H1 (cell line): ENCODE measurements at regions not wholly inside any gene's neighbourhood (a gene's known extent, or its start where the extent isn't known, plus 50 kb on each side); places are given as distances from the start of the nearest gene placed in this dataset.

Experiments
- GABPA ChIP-seq: IDR thresholded peaks from 2 replicates; pipeline ENCODE4 v1.6.1; 2011; ENCODE audit warnings: mild to moderate bottlenecking, low read length, moderate library complexity, borderline replicate concordance; ENCODE audit not compliant: insufficient read depth
- GTF2F1 ChIP-seq: IDR thresholded peaks from 2 replicates; pipeline ENCODE4 v1.6.1; 2012; ENCODE audit warnings: low read depth, low read length, improper control_type of control experiment, borderline replicate concordance
- KDM4A ChIP-seq: IDR thresholded peaks from one replicate; pipeline ENCODE4 v1.7.1; 2012; ENCODE audit warnings: low read depth, mild to moderate bottlenecking, moderate library complexity, low read length, inconsistent platforms; ENCODE audit not compliant: severe bottlenecking
- NANOG ChIP-seq: IDR thresholded peaks from 2 replicates; pipeline ENCODE4 v1.6.1; 2011; ENCODE audit warnings: low read length, low read depth, mild to moderate bottlenecking, inconsistent platforms; ENCODE audit not compliant: insufficient read depth, poor library complexity, severe bottlenecking
- TEAD4 ChIP-seq: IDR thresholded peaks from 2 replicates; pipeline ENCODE4 v1.6.1; 2012; ENCODE audit warnings: low read depth, low read length, inconsistent platforms, mixed read lengths
- TF ChIP-seq, protein P1 (sequence below): fragments of 300-600 bp; sonication (generic); IDR thresholded peaks from 2 replicates; pipeline ENCODE4 v1.7.1; 2012; ENCODE audit warnings: low read length, moderate library complexity, mild to moderate bottlenecking, inconsistent platforms; ENCODE audit not compliant: insufficient replicate concordance
- TF ChIP-seq, protein P2 (sequence below): IDR thresholded peaks from 2 replicates; pipeline ENCODE4 v1.6.1; 2012; ENCODE audit warnings: inconsistent platforms
- TF ChIP-seq, protein P3 (sequence below), 3 experiments: IDR thresholded peaks; 1 replicate in 2 of 3; 2 replicates in 1 of 3; pipeline versions ENCODE4 v1.5.1 to v1.6.1; 2011; ENCODE audit warnings: low read length in 3 of 3, mild to moderate bottlenecking in 3 of 3, inconsistent platforms in 2 of 3, low read depth in 1 of 3, moderate library complexity in 1 of 3; ENCODE audit not compliant: insufficient read depth in 1 of 3; ENCODE audit errors: control extremely low read depth in 1 of 3

DNA sequence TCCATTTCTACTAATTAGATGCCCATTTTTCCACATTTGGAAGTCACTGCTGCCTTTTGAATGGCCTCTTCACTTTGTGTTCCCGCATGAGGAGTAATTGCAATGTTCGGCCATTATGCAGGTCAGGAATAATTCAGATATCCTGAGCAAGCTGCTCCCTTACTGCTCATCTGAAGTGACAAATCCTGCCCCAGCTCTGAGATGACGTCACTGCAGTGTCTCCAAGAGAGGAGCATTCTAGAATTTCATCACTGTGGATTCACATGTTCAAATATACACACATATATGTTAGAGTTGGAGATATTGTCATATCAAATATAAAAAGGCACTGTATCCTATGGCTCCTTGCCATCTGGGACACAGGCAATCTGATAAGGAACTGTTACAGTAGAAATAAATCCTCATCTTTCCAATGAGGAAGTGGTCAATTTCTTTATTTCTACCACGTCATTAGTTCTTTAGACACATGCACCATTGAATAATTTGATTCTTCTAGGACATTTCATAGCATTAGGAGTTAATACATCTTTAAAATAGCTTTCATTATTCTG, 706.9 kb upstream of the TENM3 start (continued):
- TF ChIP-seq, protein P1, sequence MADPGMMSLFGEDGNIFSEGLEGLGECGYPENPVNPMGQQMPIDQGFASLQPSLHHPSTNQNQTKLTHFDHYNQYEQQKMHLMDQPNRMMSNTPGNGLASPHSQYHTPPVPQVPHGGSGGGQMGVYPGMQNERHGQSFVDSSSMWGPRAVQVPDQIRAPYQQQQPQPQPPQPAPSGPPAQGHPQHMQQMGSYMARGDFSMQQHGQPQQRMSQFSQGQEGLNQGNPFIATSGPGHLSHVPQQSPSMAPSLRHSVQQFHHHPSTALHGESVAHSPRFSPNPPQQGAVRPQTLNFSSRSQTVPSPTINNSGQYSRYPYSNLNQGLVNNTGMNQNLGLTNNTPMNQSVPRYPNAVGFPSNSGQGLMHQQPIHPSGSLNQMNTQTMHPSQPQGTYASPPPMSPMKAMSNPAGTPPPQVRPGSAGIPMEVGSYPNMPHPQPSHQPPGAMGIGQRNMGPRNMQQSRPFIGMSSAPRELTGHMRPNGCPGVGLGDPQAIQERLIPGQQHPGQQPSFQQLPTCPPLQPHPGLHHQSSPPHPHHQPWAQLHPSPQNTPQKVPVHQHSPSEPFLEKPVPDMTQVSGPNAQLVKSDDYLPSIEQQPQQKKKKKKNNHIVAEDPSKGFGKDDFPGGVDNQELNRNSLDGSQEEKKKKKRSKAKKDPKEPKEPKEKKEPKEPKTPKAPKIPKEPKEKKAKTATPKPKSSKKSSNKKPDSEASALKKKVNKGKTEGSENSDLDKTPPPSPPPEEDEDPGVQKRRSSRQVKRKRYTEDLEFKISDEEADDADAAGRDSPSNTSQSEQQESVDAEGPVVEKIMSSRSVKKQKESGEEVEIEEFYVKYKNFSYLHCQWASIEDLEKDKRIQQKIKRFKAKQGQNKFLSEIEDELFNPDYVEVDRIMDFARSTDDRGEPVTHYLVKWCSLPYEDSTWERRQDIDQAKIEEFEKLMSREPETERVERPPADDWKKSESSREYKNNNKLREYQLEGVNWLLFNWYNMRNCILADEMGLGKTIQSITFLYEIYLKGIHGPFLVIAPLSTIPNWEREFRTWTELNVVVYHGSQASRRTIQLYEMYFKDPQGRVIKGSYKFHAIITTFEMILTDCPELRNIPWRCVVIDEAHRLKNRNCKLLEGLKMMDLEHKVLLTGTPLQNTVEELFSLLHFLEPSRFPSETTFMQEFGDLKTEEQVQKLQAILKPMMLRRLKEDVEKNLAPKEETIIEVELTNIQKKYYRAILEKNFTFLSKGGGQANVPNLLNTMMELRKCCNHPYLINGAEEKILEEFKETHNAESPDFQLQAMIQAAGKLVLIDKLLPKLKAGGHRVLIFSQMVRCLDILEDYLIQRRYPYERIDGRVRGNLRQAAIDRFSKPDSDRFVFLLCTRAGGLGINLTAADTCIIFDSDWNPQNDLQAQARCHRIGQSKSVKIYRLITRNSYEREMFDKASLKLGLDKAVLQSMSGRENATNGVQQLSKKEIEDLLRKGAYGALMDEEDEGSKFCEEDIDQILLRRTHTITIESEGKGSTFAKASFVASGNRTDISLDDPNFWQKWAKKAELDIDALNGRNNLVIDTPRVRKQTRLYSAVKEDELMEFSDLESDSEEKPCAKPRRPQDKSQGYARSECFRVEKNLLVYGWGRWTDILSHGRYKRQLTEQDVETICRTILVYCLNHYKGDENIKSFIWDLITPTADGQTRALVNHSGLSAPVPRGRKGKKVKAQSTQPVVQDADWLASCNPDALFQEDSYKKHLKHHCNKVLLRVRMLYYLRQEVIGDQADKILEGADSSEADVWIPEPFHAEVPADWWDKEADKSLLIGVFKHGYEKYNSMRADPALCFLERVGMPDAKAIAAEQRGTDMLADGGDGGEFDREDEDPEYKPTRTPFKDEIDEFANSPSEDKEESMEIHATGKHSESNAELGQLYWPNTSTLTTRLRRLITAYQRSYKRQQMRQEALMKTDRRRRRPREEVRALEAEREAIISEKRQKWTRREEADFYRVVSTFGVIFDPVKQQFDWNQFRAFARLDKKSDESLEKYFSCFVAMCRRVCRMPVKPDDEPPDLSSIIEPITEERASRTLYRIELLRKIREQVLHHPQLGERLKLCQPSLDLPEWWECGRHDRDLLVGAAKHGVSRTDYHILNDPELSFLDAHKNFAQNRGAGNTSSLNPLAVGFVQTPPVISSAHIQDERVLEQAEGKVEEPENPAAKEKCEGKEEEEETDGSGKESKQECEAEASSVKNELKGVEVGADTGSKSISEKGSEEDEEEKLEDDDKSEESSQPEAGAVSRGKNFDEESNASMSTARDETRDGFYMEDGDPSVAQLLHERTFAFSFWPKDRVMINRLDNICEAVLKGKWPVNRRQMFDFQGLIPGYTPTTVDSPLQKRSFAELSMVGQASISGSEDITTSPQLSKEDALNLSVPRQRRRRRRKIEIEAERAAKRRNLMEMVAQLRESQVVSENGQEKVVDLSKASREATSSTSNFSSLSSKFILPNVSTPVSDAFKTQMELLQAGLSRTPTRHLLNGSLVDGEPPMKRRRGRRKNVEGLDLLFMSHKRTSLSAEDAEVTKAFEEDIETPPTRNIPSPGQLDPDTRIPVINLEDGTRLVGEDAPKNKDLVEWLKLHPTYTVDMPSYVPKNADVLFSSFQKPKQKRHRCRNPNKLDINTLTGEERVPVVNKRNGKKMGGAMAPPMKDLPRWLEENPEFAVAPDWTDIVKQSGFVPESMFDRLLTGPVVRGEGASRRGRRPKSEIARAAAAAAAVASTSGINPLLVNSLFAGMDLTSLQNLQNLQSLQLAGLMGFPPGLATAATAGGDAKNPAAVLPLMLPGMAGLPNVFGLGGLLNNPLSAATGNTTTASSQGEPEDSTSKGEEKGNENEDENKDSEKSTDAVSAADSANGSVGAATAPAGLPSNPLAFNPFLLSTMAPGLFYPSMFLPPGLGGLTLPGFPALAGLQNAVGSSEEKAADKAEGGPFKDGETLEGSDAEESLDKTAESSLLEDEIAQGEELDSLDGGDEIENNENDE, result no peak
- TF ChIP-seq, protein P2, sequence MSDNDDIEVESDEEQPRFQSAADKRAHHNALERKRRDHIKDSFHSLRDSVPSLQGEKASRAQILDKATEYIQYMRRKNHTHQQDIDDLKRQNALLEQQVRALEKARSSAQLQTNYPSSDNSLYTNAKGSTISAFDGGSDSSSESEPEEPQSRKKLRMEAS, result no peak
- TF ChIP-seq KDM4A (no peak), GTF2F1 (no peak), TEAD4 (no peak), NANOG (no peak), GABPA (no peak)
- TF ChIP-seq, protein P3, sequence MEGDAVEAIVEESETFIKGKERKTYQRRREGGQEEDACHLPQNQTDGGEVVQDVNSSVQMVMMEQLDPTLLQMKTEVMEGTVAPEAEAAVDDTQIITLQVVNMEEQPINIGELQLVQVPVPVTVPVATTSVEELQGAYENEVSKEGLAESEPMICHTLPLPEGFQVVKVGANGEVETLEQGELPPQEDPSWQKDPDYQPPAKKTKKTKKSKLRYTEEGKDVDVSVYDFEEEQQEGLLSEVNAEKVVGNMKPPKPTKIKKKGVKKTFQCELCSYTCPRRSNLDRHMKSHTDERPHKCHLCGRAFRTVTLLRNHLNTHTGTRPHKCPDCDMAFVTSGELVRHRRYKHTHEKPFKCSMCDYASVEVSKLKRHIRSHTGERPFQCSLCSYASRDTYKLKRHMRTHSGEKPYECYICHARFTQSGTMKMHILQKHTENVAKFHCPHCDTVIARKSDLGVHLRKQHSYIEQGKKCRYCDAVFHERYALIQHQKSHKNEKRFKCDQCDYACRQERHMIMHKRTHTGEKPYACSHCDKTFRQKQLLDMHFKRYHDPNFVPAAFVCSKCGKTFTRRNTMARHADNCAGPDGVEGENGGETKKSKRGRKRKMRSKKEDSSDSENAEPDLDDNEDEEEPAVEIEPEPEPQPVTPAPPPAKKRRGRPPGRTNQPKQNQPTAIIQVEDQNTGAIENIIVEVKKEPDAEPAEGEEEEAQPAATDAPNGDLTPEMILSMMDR (IDR thresholded peaks at IDR 0.05; ENCODE audit: control extremely low read depth in 1 of 3, insufficient read depth in 1 of 3, low read depth in 1 of 3, low read length in 3 of 3), result no peak
